Stomach (tissue), 8 donors: ENCODE measurements at regions not wholly inside any gene's neighbourhood (a gene's known extent, or its start where the extent isn't known, plus 50 kb on each side); places are given as distances from the start of the nearest gene placed in this dataset.

Experiments
- DNase-seq, 2 donors: peaks; one replicate each; pipeline versions ENCODE4 v3.0.0 to v3.0.0-alpha.2; 2013 to 2019
- H3K27ac ChIP-seq, 5 donors: fragments of 200-600 bp in 4 of 5; sonication (generic) in 4 of 5; one replicate each; pipeline ENCODE4 v1.5.1; 2013 to 2019; ENCODE audit warnings: mild to moderate bottlenecking in 1 of 5, moderate library complexity in 1 of 5
- H3K27me3 ChIP-seq, 3 donors: fragments of 200-600 bp; sonication (generic); one replicate each; pipeline ENCODE4 v1.5.1; 2017 to 2019; ENCODE audit warnings: mixed run types in 1 of 3
- H3K36me3 ChIP-seq, 4 donors: fragments of 200-600 bp; sonication (generic); 1 replicate in 3 of 4; 2 replicates in 1 of 4; pipeline ENCODE4 v1.5.1; 2016 to 2019
- H3K4me1 ChIP-seq, 4 donors: fragments of 200-600 bp; sonication (generic); one replicate each; pipeline ENCODE4 v1.5.1; 2016 to 2019
- H3K4me3 ChIP-seq, 4 donors: fragments of 200-600 bp; sonication (generic) in 3 of 4; one replicate each; pipeline ENCODE4 v1.5.1; 2016 to 2019; ENCODE audit warnings: mild to moderate bottlenecking in 1 of 4
- H3K9me3 ChIP-seq, 4 donors: fragments of 200-600 bp; sonication (generic); one replicate each; pipeline ENCODE4 v1.5.1; 2016 to 2019
- EP300 ChIP-seq: sonication (generic); formaldehyde crosslinking; IDR thresholded peaks from one replicate; pipeline ENCODE4 v1.6.1; 2017; ENCODE audit warnings: antibody characterized with exemption
- POLR2A ChIP-seq, 4 donors: fragments of 450-650 bp; IDR thresholded peaks; one replicate each; pipeline ENCODE4 v1.6.1; 2016; ENCODE audit warnings: antibody characterized with exemption in 4 of 4, control low read depth in 2 of 4, mild to moderate bottlenecking in 1 of 4, moderate library complexity in 1 of 4
- POLR2AphosphoS5 ChIP-seq, 3 donors: sonication (generic); formaldehyde crosslinking; IDR thresholded peaks; one replicate each; pipeline ENCODE4 v1.6.1; 2016; ENCODE audit warnings: antibody characterized with exemption in 3 of 3
- WGBS, 5 donors: extraction: QIAGEN DNeasy Blood & Tissue Kit in 3 of 5; methylation state at CpG; one replicate each; pipeline versions ENCODE4 v1.1.5 to v1.1.7; 2013 to 2018; 5-methylcytosine and 5-hydroxymethylcytosine counted together
- intact Hi-C: fragments of 100-400 bp; cut with DNase I; formaldehyde crosslinking; loops from one replicate; pipeline ENCODE4 v1.15.1; 2023; ENCODE audit warnings: low total_unique reads
- TF ChIP-seq, protein P1 (sequence below), 7 experiments: fragments of 450-650 bp in 4 of 7; fragments of 200-600 bp in 3 of 7; sonication (generic) in 3 of 7; IDR thresholded peaks; one replicate each; pipeline ENCODE4 v1.5.1; 2016 to 2019; ENCODE audit warnings: antibody characterized with exemption in 7 of 7, control low read depth in 2 of 7, mild to moderate bottlenecking in 1 of 7
- donor health status: healthy with polysubstance abuse.
- donor health status: Bipolar disorder and iron deficiency.
- donor health status: healthy.

GRCh38 chr6:76220805-76221204 is 148.3 kb upstream of the IMPG1 start:
- WGBS, 5 donors = 59 to 65% (median 64%) methylated on average over 3 of the region's 3 CpGs

GRCh38 chr6:76217606-76218005 is 145.1 kb upstream of the IMPG1 start:
- WGBS, 5 donors = 87 to 93% (median 90%) methylated on average over 2 of the region's 2 CpGs
- Histone ChIP-seq H3K9me3 (no peaks in the 10 kb centered on the region), H3K36me3 (no peaks in the 10 kb centered on the region), H3K27ac (no peak overlapping the region), H3K27me3 (no peaks in the 10 kb centered on the region), H3K4me1 (no peaks in the 10 kb centered on the region), H3K4me3 (no peak overlapping the region)
- DNase-seq = no peak
- intact Hi-C loops = no loop called here
- no peak for TF ChIP-seq EP300
- no peak for TF ChIP-seq POLR2A (IDR thresholded peaks at IDR 0.05)
- TF ChIP-seq POLR2AphosphoS5 (IDR thresholded peaks at IDR 0.05) = no peak
- TF ChIP-seq, protein P1, sequence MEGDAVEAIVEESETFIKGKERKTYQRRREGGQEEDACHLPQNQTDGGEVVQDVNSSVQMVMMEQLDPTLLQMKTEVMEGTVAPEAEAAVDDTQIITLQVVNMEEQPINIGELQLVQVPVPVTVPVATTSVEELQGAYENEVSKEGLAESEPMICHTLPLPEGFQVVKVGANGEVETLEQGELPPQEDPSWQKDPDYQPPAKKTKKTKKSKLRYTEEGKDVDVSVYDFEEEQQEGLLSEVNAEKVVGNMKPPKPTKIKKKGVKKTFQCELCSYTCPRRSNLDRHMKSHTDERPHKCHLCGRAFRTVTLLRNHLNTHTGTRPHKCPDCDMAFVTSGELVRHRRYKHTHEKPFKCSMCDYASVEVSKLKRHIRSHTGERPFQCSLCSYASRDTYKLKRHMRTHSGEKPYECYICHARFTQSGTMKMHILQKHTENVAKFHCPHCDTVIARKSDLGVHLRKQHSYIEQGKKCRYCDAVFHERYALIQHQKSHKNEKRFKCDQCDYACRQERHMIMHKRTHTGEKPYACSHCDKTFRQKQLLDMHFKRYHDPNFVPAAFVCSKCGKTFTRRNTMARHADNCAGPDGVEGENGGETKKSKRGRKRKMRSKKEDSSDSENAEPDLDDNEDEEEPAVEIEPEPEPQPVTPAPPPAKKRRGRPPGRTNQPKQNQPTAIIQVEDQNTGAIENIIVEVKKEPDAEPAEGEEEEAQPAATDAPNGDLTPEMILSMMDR (IDR thresholded peaks at IDR 0.05) = no peak

More at GRCh38 chr6:76220805-76221204, 148.3 kb upstream of the IMPG1 start:
- no peaks in the 10 kb centered on the region for H3K27me3 ChIP-seq
- no peak for DNase-seq
- H3K4me3 ChIP-seq = no peak overlapping the region
- intact Hi-C loops = no loop called here
- no peaks in the 10 kb centered on the region for H3K9me3 ChIP-seq
- no peaks in the 10 kb centered on the region for H3K36me3 ChIP-seq
- no peak overlapping the region for H3K27ac ChIP-seq
- no peaks in the 10 kb centered on the region for H3K4me1 ChIP-seq
- no peak for TF ChIP-seq POLR2A (IDR thresholded peaks at IDR 0.05)
- no peak for TF ChIP-seq POLR2AphosphoS5 (IDR thresholded peaks at IDR 0.05)
- TF ChIP-seq, protein P1 (IDR thresholded peaks at IDR 0.05) = no peak
- TF ChIP-seq EP300 = no peak

DNA sequence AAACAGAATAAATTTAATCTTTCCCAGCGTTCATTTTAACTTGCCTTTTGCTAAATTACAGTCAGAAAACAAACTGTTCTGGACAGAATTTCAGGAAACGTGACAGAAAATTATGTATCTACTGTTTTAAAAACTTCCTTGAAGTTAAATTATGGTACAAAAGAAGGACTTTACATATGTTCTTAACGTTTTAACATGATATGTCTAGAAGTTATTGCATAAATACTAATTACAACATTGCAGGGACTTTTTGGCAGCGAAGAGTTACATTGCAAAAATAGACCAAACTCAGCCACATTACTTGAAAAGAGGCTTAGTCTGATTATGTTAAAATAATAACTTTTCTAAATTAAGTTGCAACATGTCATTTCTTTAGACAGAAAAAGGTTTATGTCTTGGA is 142.1 kb upstream of the IMPG1 start:
- intact Hi-C loops = no loop called here
- Histone ChIP-seq H3K27me3 (no peaks in the 10 kb centered on the region), H3K4me3 (no peak overlapping the region), H3K36me3 (no peaks in the 10 kb centered on the region), H3K9me3 (no peaks in the 10 kb centered on the region), H3K4me1 (no peaks in the 10 kb centered on the region), H3K27ac (no peak overlapping the region)
- no peak for TF ChIP-seq POLR2A (IDR thresholded peaks at IDR 0.05)
- TF ChIP-seq EP300 = no peak
- TF ChIP-seq POLR2AphosphoS5 (IDR thresholded peaks at IDR 0.05) = no peak
- TF ChIP-seq, protein P1 (IDR thresholded peaks at IDR 0.05) = no peak
- DNase-seq = no peak
- 62 to 72% (median 70%) methylated on average over 4 of the region's 4 CpGs for WGBS, 5 donors

- TF ChIP-seq POLR2A (IDR thresholded peaks at IDR 0.05) (no peak), EP300 (no peak)
- 44 to 77% (median 73%) methylated on average over 1 of the region's 1 CpG for WGBS, 5 donors
- Histone ChIP-seq H3K4me3 (no peak overlapping the region), H3K4me1 (no peaks in the 10 kb centered on the region), H3K36me3 (no peaks in the 10 kb centered on the region), H3K27me3 (no peaks in the 10 kb centered on the region), H3K9me3 (no peaks in the 10 kb centered on the region), H3K27ac (no peak overlapping the region)
- intact Hi-C loops = no loop called here
- no peak for DNase-seq
These were observed 102.3 kb upstream of the IMPG1 start for GRCh38 chr6:76174722-76175121.

DNA sequence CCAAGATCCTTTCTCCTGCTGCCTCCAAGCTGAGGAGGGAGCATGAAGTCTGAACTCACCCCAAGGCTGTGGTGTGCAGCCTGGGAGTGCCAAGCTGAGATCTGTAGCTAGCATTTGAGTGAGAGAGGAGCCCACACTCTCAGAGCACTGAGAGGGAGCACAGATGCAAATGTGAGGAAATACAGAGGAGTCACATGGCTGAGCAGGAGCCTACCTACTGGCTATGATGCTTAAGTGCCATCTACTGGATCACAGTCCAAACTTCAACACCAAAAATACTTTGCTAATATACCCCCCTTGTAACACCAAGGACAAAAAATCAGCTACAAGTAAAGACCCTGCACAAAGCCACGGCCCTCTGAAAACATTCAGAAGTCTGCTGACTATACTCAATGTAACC is 94.4 kb upstream of the IMPG1 start:
- H3K27me3 ChIP-seq = no peaks in the 10 kb centered on the region
- intact Hi-C loops = no loop called here
- H3K27ac ChIP-seq = no peak overlapping the region
- H3K4me3 ChIP-seq = no peak overlapping the region
- H3K4me1 ChIP-seq = no peaks in the 10 kb centered on the region
- no peak for DNase-seq
- H3K9me3 ChIP-seq = peaks cover 0 to 31% (median 18%) of the 10 kb centered on the region in 4 donors
- H3K36me3 ChIP-seq = no peaks in the 10 kb centered on the region
- 62 to 80% (median 72%) methylated on average over 1 of the region's 1 CpG for WGBS, 5 donors
- TF ChIP-seq POLR2A (IDR thresholded peaks at IDR 0.05) = no peak
- TF ChIP-seq EP300 = no peak
- TF ChIP-seq, protein P1 (IDR thresholded peaks at IDR 0.05) = no peak
- TF ChIP-seq POLR2AphosphoS5 (IDR thresholded peaks at IDR 0.05) = no peak
